Muscle layer of colon (tissue), 2 donors: ENCODE measurements at regions not wholly inside any gene's neighbourhood (a gene's known extent, or its start where the extent isn't known, plus 50 kb on each side); places are given as distances from the start of the nearest gene placed in this dataset.

Experiments used
- H3K27ac ChIP-seq: one replicate; pipeline ENCODE4 v1.7.0; 2013; ENCODE audit warnings: low read depth, mild to moderate bottlenecking, low read length, moderate library complexity
- H3K27me3 ChIP-seq, 2 donors: one replicate each; pipeline ENCODE4 v1.7.0; 2013; ENCODE audit warnings: low read length in 2 of 2, mild to moderate bottlenecking in 2 of 2; ENCODE audit not compliant: insufficient read depth in 2 of 2, control insufficient read depth in 1 of 2
- H3K36me3 ChIP-seq: one replicate; pipeline ENCODE4 v1.7.0; 2013; ENCODE audit warnings: mild to moderate bottlenecking, low read length; ENCODE audit not compliant: insufficient read depth
- H3K4me1 ChIP-seq: one replicate; pipeline ENCODE4 v1.7.0; 2013; ENCODE audit warnings: mild to moderate bottlenecking, low read length; ENCODE audit not compliant: insufficient read depth
- H3K4me3 ChIP-seq, 2 donors: one replicate each; pipeline ENCODE4 v1.7.0; 2013; ENCODE audit warnings: low read length in 2 of 2, low read depth in 1 of 2, mild to moderate bottlenecking in 1 of 2, moderate library complexity in 1 of 2
- H3K9ac ChIP-seq: one replicate; pipeline ENCODE4 v1.7.0; 2013; ENCODE audit warnings: low read length
- H3K9me3 ChIP-seq: one replicate; pipeline ENCODE4 v1.7.0; 2013; ENCODE audit warnings: mild to moderate bottlenecking, low read length
- donor health status: abdominal sarcoma.
- donor health status: Adenocarcinoma of cecum.

DNA sequence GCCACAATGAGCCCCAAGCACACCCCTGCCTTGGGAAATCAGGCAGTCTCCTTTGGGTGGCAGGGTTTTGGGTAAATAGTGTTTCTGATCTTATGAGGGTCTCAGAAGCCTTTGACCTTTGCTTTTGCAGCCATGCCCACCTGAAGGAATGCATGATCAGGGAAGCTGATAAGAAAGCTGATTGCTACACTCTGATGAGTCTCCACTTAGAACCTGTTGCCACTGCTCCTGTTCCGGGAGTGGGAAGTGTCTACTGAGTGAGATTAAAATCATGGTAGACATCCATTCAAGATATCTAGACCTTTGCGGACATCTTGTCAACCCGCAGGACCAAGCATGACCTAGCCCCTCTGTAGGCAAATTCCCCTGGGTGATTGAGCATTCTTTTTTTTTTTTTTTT is 282.6 kb downstream of the SKIDA1 start:
- H3K9ac ChIP-seq, result no peak overlapping the region

DNA sequence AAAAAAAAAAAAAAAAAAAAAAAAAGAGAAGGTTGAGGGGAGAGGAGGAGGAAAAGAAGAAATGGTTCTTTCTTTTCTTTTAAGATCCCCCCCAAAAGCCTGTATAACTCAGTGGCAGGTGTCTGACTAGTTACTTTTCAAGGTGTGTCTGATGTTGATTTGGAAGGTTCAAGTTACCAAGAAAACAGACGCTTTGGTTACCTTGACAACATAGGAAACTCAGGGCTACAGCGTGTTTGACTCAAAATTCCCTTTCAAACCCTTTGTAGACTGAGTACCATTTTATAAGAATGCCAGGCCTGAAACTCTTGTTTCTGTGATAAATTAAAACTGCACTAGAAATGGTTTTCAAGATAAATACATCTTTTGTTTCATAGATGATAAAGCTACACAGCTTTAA is 286.8 kb downstream of the SKIDA1 start:
- no peak overlapping the region for H3K9ac ChIP-seq
- H3K4me3 ChIP-seq, result no peak overlapping the region
- no peaks in the 10 kb centered on the region for H3K9me3 ChIP-seq
- H3K36me3 ChIP-seq, result no peaks in the 10 kb centered on the region
- H3K27ac ChIP-seq, result no peak overlapping the region
- H3K4me1 ChIP-seq, result no peaks in the 10 kb centered on the region
- no peaks in the 10 kb centered on the region for H3K27me3 ChIP-seq

More for the DNA sequence above, 282.6 kb downstream of the SKIDA1 start:
- Histone ChIP-seq H3K27ac (no peak overlapping the region), H3K27me3 (no peaks in the 10 kb centered on the region), H3K4me3 (no peak overlapping the region), H3K36me3 (no peaks in the 10 kb centered on the region), H3K9me3 (no peaks in the 10 kb centered on the region), H3K4me1 (no peaks in the 10 kb centered on the region)

DNA sequence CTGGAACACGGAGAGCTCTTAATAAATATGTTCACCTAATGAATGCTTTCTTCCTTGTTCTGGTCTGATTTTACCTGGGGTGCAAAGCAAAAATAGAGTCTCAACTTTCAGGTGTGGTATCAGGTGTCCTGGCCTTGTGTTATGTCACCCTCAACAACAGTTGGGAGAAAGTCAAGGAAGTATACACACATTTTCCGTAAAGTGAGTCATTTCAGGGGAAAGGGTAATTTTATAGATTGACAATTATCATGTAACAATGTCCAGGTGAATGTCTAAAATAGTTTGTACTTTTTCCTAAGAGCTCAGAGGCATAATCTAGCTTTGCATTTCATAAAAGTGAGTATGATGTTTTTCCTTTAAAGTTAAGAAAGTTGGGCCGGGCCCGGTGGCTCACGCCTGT is 287.4 kb downstream of the SKIDA1 start:
- H3K9me3 ChIP-seq, result no peaks in the 10 kb centered on the region
- no peak overlapping the region for H3K4me3 ChIP-seq
- H3K4me1 ChIP-seq, result no peaks in the 10 kb centered on the region
- no peak overlapping the region for H3K9ac ChIP-seq
- H3K27me3 ChIP-seq, result no peaks in the 10 kb centered on the region
- no peak overlapping the region for H3K27ac ChIP-seq
- H3K36me3 ChIP-seq, result no peaks in the 10 kb centered on the region

DNA sequence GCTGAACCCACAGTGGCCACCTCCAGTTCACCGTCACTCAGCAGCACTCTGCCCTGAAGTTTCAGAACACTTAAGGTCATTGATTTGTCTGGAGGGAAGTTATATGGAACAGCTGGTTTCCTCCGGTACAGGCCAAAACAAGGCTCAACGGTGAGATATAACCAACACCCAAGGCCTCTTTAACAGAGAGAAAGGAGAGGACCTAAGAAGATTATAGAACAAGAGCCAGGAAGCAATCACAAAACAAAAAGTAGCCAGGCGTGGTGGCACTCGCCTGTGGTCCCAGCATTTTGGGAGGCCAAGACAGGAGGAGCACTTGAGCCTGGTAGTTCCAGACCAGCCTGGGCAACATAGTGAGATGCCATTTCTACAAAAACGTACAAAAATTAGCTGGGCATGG is 290.7 kb downstream of the SKIDA1 start:
- no peaks in the 10 kb centered on the region for H3K27me3 ChIP-seq

DNA sequence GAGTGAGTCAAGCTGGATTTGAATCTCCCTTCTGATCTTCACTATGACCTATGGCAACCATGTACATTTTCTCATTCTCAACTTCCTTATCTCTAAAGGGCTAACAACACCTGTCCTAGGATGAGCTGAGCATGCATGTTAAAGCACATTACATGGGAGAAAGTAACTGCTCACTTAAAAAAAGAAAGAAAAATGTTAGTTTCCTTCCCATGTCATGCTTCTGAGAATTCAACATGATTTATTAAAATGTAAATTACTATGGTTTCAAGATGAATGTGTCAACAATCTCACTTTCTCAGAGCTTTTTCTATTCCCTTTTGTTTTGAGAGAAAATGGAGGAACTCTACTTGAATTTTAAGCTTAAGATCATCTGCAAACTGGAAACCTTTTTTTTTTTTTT is 295.3 kb downstream of the SKIDA1 start:
- no peak overlapping the region for H3K9ac ChIP-seq
- H3K27ac ChIP-seq, result no peak overlapping the region
- H3K36me3 ChIP-seq, result no peaks in the 10 kb centered on the region
- H3K9me3 ChIP-seq, result no peaks in the 10 kb centered on the region
- no peaks in the 10 kb centered on the region for H3K4me1 ChIP-seq
- H3K27me3 ChIP-seq, result no peaks in the 10 kb centered on the region
- H3K4me3 ChIP-seq, result no peak overlapping the region

More for the DNA sequence above, 290.7 kb downstream of the SKIDA1 start:
- H3K4me3 ChIP-seq, result no peak overlapping the region
- H3K27ac ChIP-seq, result no peak overlapping the region
- no peaks in the 10 kb centered on the region for H3K9me3 ChIP-seq
- no peaks in the 10 kb centered on the region for H3K4me1 ChIP-seq
- no peaks in the 10 kb centered on the region for H3K36me3 ChIP-seq
- no peak overlapping the region for H3K9ac ChIP-seq

DNA sequence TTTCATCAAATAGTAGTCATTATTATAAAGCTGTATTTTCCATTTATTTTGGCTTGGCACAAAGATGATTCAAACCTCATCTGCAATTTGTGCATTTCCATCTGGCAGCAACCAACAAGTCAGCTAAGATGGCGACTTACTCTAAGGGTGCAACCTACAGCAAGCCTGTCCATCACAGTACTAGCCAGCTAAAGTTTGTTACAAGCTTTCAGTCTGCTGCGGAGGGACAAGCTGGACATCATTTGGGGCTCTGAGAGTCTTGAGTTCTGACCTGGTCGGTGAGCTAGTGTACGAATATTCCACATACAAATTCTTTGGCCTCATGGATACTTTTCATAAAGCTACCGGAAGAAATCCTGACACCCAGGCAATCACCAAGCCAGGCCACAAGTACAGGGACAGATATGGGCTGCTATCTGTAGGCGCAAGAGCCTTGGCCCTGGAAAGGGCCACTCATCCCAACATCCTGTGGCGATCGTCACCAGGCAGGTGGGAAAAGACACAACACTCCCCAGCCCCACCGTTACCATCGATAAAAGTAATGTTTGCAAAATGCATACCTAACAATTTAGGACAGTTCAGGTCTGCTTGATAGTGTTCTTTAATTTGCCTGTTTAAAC is 307.6 kb downstream of the SKIDA1 start:
- Histone ChIP-seq H3K4me1 (no peaks in the 10 kb centered on the region), H3K9ac (no peak overlapping the region), H3K4me3 (no peak overlapping the region), H3K9me3 (no peaks in the 10 kb centered on the region), H3K27ac (no peak overlapping the region), H3K27me3 (no peaks in the 10 kb centered on the region), H3K36me3 (no peaks in the 10 kb centered on the region)

DNA sequence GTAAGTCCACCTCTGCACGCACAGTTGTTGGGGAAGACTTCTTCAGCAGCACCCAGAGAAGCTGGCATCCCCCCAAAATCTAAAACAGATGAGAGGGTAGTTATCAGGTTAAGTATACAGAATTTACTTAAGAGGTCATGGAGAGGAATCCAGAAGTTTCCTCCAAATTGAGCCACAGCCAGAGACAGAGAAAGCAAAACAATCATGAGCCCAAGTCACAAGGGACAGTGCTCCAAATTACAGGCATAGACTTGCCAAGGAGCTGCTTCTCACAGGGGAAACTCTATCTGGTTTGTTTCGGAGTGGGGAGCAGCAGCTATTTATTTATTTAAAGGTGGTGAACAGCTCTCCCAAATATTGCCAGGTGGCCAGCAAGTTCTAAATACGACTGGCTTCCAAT is 308.4 kb downstream of the SKIDA1 start:
- Histone ChIP-seq H3K36me3 (no peaks in the 10 kb centered on the region), H3K4me3 (no peak overlapping the region), H3K27ac (no peak overlapping the region), H3K4me1 (no peaks in the 10 kb centered on the region), H3K27me3 (no peaks in the 10 kb centered on the region), H3K9me3 (no peaks in the 10 kb centered on the region), H3K9ac (no peak overlapping the region)

DNA sequence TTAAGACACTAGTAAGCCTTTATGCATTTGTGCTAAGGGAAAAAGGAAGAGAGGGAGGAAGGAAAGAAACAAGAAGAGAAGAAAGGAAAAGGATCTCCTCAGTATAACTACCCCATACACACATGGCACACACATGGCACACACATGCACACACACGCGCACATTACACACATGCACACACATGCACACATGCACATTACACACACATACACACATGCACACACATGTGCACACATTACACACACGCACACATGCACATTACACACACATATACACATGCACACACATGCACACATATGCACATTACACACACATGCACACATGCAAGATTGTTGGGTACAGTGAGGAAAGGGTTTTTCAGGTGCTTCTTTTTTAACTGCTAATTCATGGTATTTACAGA is 311.2 kb downstream of the SKIDA1 start:
- Histone ChIP-seq H3K4me3 (no peak overlapping the region), H3K27ac (no peak overlapping the region), H3K36me3 (no peaks in the 10 kb centered on the region), H3K27me3 (no peaks in the 10 kb centered on the region), H3K9ac (no peak overlapping the region), H3K9me3 (no peaks in the 10 kb centered on the region), H3K4me1 (no peaks in the 10 kb centered on the region)

DNA sequence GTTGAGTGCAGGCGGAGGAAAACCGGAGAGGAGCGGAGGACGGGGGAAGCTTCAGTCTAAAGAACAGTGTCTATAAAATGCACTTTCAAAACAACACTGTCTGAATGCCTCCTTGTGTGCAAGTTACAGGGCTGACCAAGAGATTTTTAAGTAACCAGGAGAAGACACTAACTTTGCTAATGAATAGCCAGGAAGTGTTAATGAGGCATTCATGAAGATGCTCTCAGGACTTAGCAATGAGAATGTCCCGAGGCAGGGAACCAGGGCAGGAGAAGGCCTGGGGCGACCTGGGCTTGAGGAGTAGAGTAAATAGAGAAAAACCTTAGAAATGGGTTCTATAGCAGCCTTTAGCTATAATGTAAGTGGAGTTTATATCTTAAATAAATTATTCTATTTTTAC is 312.1 kb downstream of the SKIDA1 start:
- Histone ChIP-seq H3K9ac (no peak overlapping the region), H3K4me3 (no peak overlapping the region), H3K27me3 (no peaks in the 10 kb centered on the region), H3K27ac (no peak overlapping the region), H3K9me3 (no peaks in the 10 kb centered on the region), H3K36me3 (no peaks in the 10 kb centered on the region), H3K4me1 (no peaks in the 10 kb centered on the region)

DNA sequence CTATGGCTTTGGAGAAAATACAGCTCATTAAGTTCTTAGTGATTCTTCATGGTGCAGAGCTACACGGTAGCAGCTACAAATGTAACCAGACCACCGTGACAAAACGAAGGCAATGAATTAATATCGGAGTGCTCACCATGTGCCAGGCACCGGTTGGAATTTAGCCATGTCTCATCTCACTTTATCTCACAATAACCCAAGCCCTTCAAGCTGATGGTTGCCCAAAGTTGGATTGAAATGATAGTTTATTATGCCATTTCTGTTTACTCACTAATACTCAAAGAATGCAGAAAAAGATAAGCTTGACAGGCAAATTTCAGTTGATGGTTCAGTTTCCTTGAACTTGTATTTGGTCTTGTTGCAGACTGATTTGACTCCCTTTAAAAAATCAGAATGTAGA is 312.6 kb downstream of the SKIDA1 start:
- no peak overlapping the region for H3K27ac ChIP-seq
- H3K27me3 ChIP-seq, result no peaks in the 10 kb centered on the region
- H3K36me3 ChIP-seq, result no peaks in the 10 kb centered on the region
- no peak overlapping the region for H3K4me3 ChIP-seq
- H3K9me3 ChIP-seq, result no peaks in the 10 kb centered on the region
- H3K4me1 ChIP-seq, result no peaks in the 10 kb centered on the region
- no peak overlapping the region for H3K9ac ChIP-seq

DNA sequence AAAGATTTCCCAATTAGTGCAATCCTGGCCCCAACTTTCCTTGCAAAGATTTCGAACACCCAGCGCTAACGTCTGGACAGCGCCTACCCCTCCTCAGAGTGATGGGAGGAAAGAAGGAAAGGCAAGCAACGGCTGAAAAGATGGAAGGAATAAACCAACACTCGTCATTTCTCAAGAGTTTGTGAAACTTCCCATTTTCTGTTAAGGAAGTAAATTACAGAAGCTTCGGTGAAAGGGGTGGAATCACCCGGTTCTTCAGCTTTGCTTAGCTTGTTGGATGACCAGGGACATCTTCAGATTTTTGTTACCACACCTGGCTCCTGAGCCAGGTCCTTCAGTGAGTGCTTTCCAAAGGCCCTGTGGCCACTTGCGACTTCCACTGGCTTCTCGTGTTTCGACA is 313.1 kb downstream of the SKIDA1 start:
- Histone ChIP-seq H3K36me3 (no peaks in the 10 kb centered on the region), H3K4me1 (no peaks in the 10 kb centered on the region), H3K27ac (no peak overlapping the region), H3K27me3 (no peaks in the 10 kb centered on the region), H3K9ac (no peak overlapping the region), H3K4me3 (no peak overlapping the region), H3K9me3 (no peaks in the 10 kb centered on the region)

DNA sequence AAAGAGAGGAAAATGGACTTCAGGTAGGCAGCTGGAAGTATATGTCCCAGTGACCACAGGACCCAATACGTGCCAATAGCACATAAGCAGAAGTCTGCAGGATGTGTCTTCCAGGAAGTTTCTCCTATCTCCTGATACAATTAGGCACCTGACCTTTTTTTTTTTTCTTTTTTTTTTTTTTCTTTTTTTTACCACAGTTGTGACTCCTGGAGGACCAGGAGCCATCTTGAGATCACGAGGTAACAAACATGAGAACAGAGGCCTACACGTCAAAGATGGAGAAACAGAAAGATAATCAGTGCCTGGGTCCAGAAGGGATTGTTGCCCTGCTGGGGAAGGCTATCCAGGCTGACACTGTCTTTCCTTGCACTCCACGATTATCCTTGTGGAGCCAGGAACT is 312.4 kb upstream of the NEBL start:
- H3K9me3 ChIP-seq, result no peaks in the 10 kb centered on the region
- H3K9ac ChIP-seq, result no peak overlapping the region
- no peak overlapping the region for H3K27ac ChIP-seq
- H3K27me3 ChIP-seq, result no peaks in the 10 kb centered on the region
- no peak overlapping the region for H3K4me3 ChIP-seq
- H3K36me3 ChIP-seq, result no peaks in the 10 kb centered on the region
- no peaks in the 10 kb centered on the region for H3K4me1 ChIP-seq
